ENCODE measurements at regions not wholly inside any gene's neighbourhood (a gene's known extent, or its start where the extent isn't known, plus 50 kb on each side); places are given as distances from the start of the nearest gene placed in this dataset.

GRCh38 chr2:10223932-10224720, 78.6 kb upstream of the HPCAL1 start:
- no peak for TF ChIP-seq CTCF (IDR thresholded peaks at IDR 0.05; ENCODE audit: low read length, missing control alignments)
- no peak overlapping the region for H3K4me3 ChIP-seq (replicated peaks; ENCODE audit: low read depth, low read length)
- no peak for DNase-seq (ENCODE audit: low read depth)

- DNase-seq (ENCODE audit: low read depth): no peak
- no peak overlapping the region for H3K4me3 ChIP-seq (replicated peaks; ENCODE audit: low read depth, low read length)
- TF ChIP-seq CTCF (IDR thresholded peaks at IDR 0.05; ENCODE audit: low read length, missing control alignments): no peak
Observed at GRCh38 chr2:10224734-10225133, 78.0 kb upstream of the HPCAL1 start.

- H3K4me3 ChIP-seq (replicated peaks; ENCODE audit: low read depth, low read length): no peak overlapping the region
- TF ChIP-seq CTCF (IDR thresholded peaks at IDR 0.05; ENCODE audit: low read length, missing control alignments): no peak
- no peak for DNase-seq (ENCODE audit: low read depth)
Observed at GRCh38 chr2:10225291-10226037, 77.2 kb upstream of the HPCAL1 start.

- no peak for DNase-seq (ENCODE audit: low read depth)
- no peak overlapping the region for H3K4me3 ChIP-seq (replicated peaks; ENCODE audit: low read depth, low read length)
- TF ChIP-seq CTCF (IDR thresholded peaks at IDR 0.05; ENCODE audit: low read length, missing control alignments): no peak
Observed at GRCh38 chr2:10226038-10226724, 76.5 kb upstream of the HPCAL1 start.

- no peak for TF ChIP-seq CTCF (IDR thresholded peaks at IDR 0.05; ENCODE audit: low read length, missing control alignments)
- no peak for DNase-seq (ENCODE audit: low read depth)
- H3K4me3 ChIP-seq (replicated peaks; ENCODE audit: low read depth, low read length): no peak overlapping the region
Observed at GRCh38 chr2:10228611-10229365, 73.9 kb upstream of the HPCAL1 start.

GRCh38 chr2:10229462-10230099, 73.1 kb upstream of the HPCAL1 start:
- DNase-seq (ENCODE audit: low read depth): no peak
- TF ChIP-seq CTCF (IDR thresholded peaks at IDR 0.05; ENCODE audit: low read length, missing control alignments): no peak
- H3K4me3 ChIP-seq (replicated peaks; ENCODE audit: low read depth, low read length): no peak overlapping the region
